ENCODE measurements at regions not wholly inside any gene's neighbourhood (a gene's known extent, or its start where the extent isn't known, plus 50 kb on each side); places are given as distances from the start of the nearest gene placed in this dataset.

- TF ChIP-seq CTCF (IDR thresholded peaks at IDR 0.05) (no peak), POLR2A (IDR thresholded peaks at IDR 0.05) (no peak), POLR2AphosphoS5 (IDR thresholded peaks at IDR 0.05) (no peak)
Measured at GRCh38 chr1:102757363-102757762, 351.0 kb downstream of the COL11A1 start.
